Right lobe of liver (tissue), 4 donors: ENCODE measurements at regions not wholly inside any gene's neighbourhood (a gene's known extent, or its start where the extent isn't known, plus 50 kb on each side); places are given as distances from the start of the nearest gene placed in this dataset.

ENCODE experiments used
- POLR2A ChIP-seq: fragments of 450-650 bp; IDR thresholded peaks from one replicate; pipeline ENCODE4 v1.6.1; 2017; ENCODE audit warnings: antibody characterized with exemption, mild to moderate bottlenecking
- TF ChIP-seq, protein P1 (sequence below), 4 donors: fragments of 200-600 bp in 3 of 4; fragments of 450-650 bp in 1 of 4; IDR thresholded peaks; one replicate each; pipeline versions ENCODE4 v1.5.1 to v1.8.0; 2016 to 2022; ENCODE audit warnings: antibody characterized with exemption in 4 of 4, mild to moderate bottlenecking in 2 of 4
- donor health status: DM: no; HTN: no; CAD: no.
- donor health status: DM: no; HTN: no; CAD: no.
- donor health status: DM: no; HTN: yes; CAD: no.

- no peak for TF ChIP-seq POLR2A
- TF ChIP-seq, protein P1, sequence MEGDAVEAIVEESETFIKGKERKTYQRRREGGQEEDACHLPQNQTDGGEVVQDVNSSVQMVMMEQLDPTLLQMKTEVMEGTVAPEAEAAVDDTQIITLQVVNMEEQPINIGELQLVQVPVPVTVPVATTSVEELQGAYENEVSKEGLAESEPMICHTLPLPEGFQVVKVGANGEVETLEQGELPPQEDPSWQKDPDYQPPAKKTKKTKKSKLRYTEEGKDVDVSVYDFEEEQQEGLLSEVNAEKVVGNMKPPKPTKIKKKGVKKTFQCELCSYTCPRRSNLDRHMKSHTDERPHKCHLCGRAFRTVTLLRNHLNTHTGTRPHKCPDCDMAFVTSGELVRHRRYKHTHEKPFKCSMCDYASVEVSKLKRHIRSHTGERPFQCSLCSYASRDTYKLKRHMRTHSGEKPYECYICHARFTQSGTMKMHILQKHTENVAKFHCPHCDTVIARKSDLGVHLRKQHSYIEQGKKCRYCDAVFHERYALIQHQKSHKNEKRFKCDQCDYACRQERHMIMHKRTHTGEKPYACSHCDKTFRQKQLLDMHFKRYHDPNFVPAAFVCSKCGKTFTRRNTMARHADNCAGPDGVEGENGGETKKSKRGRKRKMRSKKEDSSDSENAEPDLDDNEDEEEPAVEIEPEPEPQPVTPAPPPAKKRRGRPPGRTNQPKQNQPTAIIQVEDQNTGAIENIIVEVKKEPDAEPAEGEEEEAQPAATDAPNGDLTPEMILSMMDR (IDR thresholded peaks at IDR 0.05) = no peak
Measured at GRCh38 chr13:24086642-24087041, 73.9 kb upstream of the SPATA13 start.
